ENCODE measurements at regions not wholly inside any gene's neighbourhood (a gene's known extent, or its start where the extent isn't known, plus 50 kb on each side); places are given as distances from the start of the nearest gene placed in this dataset.
"Not testable (repeated sequence)": the region's sequence is repeated elsewhere in the genome, so short reads cannot be mapped to it uniquely, and the experiment has no call there.

DNA sequence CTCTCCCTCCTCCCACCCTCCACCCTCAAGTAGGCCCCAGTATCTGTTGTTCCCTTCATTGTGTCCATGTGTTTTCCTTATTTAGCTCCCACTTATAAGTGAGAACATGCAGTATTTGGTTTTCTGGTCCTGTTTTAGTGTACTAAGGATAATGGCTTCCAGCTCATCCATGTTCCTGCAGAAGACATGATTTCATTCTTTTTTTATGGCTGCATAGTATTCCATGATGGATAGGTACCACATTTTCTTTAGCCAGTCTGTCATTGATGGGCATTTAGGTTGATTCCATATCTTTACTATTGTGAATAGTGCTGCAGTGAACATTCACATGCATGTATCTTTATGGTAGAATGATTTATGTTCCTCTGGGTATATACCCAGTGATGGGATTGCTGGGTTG, 114.3 kb upstream of the NR3C1 start:
- TF ChIP-seq, protein P1, sequence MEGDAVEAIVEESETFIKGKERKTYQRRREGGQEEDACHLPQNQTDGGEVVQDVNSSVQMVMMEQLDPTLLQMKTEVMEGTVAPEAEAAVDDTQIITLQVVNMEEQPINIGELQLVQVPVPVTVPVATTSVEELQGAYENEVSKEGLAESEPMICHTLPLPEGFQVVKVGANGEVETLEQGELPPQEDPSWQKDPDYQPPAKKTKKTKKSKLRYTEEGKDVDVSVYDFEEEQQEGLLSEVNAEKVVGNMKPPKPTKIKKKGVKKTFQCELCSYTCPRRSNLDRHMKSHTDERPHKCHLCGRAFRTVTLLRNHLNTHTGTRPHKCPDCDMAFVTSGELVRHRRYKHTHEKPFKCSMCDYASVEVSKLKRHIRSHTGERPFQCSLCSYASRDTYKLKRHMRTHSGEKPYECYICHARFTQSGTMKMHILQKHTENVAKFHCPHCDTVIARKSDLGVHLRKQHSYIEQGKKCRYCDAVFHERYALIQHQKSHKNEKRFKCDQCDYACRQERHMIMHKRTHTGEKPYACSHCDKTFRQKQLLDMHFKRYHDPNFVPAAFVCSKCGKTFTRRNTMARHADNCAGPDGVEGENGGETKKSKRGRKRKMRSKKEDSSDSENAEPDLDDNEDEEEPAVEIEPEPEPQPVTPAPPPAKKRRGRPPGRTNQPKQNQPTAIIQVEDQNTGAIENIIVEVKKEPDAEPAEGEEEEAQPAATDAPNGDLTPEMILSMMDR (conservative IDR thresholded peaks at IDR 0.05; ENCODE audit: low read length): not testable (repeated sequence)
- TF ChIP-seq EZH2phosphoT487 (IDR thresholded peaks at IDR 0.05; ENCODE audit: borderline replicate concordance): not testable (repeated sequence)
